GM18951 (cell line): ENCODE measurements at regions not wholly inside any gene's neighbourhood (a gene's known extent, or its start where the extent isn't known, plus 50 kb on each side); places are given as distances from the start of the nearest gene placed in this dataset.
"Not testable (repeated sequence)": the region's sequence is repeated elsewhere in the genome, so short reads cannot be mapped to it uniquely, and the experiment has no call there.

Source experiments
- POLR2A ChIP-seq: IDR thresholded peaks from 4 replicates; pipeline ENCODE4 v1.6.1; 2011; ENCODE audit warnings: mild to moderate bottlenecking; ENCODE audit not compliant: insufficient read length, insufficient read depth; ENCODE audit errors: extremely low read depth
- in situ Hi-C: fragments of 300-500 bp; cut with MboI; formaldehyde crosslinking; loops from one replicate; pipeline ENCODE4 v1.12.0; 2022; ENCODE audit warnings: low sequenced_read_pairs, mixed read lengths, inconsistent platforms; ENCODE audit not compliant: unreplicated experiment

GRCh38 chr12:60494244-60494643 lies 898.4 kb downstream of the SLC16A7 start:
- in situ Hi-C loops, result no loop called here
- no peak for TF ChIP-seq POLR2A

DNA sequence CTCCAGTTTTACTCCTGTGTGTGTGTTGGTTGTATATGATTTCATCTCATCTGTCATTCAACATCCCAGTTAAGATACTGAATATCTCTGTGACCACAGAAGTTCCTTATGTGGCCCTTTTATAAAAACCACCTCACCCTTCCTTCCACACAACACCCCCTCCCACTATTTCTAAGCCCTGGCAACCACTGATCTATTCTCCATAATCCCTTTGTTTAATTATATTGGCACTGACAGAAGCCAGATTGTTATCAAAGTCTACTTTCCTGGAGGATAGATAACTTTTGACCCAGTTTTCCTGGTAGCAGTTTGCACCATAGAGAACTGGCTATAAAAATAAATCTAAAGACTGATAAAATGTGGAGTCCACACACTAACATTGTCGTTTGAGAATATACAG lies 902.8 kb downstream of the SLC16A7 start:
- in situ Hi-C loops, result no loop called here
- no peak for TF ChIP-seq POLR2A

DNA sequence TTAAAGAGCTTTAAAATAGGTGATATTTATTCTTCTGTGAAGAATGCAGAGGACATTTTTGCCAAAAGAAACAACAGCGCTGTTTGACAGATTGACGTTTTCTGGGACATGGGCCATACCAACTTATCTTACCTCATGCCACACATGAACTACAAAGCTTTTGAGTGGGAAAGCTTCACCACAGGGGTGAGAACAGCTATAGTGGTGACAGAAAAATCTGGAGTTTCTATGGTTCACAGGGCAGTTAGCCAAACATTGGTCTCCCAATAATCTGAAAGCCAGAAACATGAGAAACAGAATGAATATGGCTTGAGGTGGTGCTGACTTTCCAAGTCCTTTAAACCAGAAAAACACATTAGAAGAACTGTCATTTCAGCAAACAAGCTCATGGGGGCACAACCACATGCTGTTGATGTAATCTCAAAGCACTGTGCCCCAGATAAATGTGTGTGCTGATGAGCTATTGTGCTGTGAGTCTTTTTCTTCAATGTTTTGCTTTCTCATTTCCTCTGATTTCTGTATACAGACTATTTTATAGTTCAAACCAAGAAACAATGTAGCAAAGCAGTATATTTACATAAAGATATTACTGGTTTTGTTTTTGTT lies 905.4 kb downstream of the SLC16A7 start:
- TF ChIP-seq POLR2A, result no peak
- in situ Hi-C loops, result no loop called here

DNA sequence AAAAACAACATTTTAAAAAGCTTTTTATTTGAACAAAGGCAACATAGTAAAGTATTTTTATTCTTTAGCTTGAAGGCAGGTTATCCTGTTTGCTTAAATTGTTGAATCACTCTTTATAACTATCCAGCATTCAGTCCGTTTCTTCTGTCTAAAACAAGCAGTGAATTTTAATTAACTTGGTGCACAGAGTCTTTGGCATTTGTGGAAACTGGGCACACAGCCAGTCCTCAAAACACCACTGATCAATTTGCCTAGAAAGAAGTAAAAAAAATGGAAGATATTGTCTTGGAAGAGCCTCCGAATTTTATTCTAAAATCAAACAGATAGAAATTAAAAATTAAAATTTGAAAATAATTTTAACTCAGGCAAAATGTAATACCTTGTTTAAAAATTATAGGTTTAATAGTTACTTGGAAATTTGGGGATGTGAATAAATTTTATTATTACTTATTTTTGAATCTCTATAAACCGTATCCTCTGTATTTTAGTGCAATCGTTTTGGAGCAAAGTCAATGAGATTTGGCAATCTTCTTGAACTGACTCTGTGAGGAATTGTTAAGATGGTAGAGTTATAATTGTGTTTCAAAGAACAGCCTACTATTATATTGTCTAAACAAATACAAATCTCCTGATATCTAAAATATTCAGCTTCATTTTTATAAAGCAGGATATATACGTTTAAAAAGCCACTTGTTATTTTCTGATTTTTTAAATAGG lies 927.0 kb downstream of the SLC16A7 start:
- TF ChIP-seq POLR2A, result no peak
- in situ Hi-C loops, result no loop called here

DNA sequence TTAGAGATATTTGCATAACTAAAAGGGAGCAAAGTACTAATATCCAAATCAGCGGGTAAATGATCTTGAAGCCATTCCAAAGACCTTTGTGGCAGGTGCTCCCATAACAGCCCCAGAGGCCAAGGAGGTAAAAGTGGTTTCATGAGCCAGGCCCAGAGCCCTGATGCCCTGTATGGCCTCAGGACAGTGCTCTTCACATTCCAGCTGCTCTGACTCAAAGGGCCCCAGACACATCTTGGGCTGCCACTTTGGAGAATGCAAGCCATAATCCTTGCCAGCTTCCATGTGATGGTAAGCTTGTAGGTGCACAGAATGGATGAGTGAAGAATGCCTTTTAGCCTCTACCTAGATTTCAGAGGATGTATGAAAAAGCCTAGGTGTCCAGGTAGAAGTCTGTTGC lies 933.4 kb downstream of the SLC16A7 start:
- TF ChIP-seq POLR2A, result no peak
- in situ Hi-C loops, result no loop called here

- in situ Hi-C loops, result no loop called here
- no peak for TF ChIP-seq POLR2A
These were observed 933.9 kb downstream of the SLC16A7 start for GRCh38 chr12:60529723-60530122.

GRCh38 chr12:60535363-60535762 lies 939.5 kb downstream of the SLC16A7 start:
- in situ Hi-C loops, result no loop called here
- TF ChIP-seq POLR2A, result no peak

DNA sequence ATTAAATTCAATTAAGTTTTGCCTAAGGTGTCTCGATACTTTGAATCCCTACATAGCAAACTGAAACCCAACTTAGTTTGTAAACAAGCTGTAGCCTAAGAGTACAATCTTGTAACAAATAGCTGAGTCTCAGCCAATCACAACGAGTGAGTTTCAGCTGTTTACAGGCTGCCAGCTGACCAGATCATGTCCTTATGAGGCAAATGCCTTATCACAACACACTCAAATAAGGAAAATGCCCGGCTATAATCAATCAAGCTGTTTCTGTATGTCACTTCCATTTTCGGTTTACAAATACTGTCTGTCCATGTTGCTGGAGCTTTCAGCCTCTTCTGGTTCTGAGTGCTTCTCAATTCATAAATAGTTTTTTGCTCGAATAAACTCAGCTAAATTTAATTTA lies 943.8 kb downstream of the SLC16A7 start:
- no peak for TF ChIP-seq POLR2A

DNA sequence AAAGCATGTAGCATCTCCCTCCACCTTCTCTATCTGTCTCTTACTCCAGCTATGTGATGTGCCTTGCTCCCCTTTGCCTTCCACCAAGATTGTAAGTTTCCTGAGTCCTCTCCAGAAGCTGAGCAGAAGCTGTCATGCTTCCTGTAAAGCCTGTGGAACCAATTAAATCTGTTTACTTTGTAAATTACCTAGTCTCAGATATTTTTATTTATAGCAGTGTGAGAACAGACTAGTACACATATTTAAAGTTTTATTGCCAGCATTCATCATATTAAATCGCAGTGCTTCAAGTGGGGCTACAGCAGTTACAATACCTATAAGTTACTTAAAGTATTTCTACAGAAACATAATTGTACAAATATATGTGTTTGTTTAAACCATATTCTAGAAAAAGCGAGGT lies 973.1 kb downstream of the SLC16A7 start:
- TF ChIP-seq POLR2A, result no peak
- in situ Hi-C loops, result no loop called here

More for the DNA sequence above, 943.8 kb downstream of the SLC16A7 start:
- in situ Hi-C loops, result no loop called here

DNA sequence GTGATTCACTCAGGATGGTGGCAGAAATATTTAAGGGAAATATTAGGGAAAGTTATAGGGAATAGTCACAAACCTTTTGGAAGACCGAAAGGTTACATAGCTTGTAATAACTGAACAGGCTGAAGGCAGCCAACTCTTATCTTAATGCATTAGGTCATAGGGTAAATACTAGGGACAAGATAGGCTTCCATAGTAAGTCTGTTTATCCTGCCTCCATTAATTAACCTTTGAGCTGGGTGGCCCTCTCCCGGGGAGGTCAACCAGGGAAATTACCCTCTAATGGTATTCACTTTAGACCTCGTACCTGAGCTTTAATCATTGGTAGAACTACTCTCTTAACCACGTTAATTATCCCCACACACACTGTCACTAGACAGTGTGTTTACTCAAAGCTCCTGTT lies 981.8 kb downstream of the SLC16A7 start:
- TF ChIP-seq POLR2A, result no peak
- in situ Hi-C loops, result no loop called here

GRCh38 chr12:60587664-60588063 lies 991.8 kb downstream of the SLC16A7 start:
- in situ Hi-C loops, result not testable (repeated sequence)

- in situ Hi-C loops, result no loop called here
- TF ChIP-seq POLR2A, result no peak
These were observed 998.3 kb downstream of the SLC16A7 start for GRCh38 chr12:60594035-60594711.

GRCh38 chr12:60602601-60603000 lies 1006.8 kb downstream of the SLC16A7 start:
- in situ Hi-C loops, result no loop called here
- TF ChIP-seq POLR2A, result no peak

DNA sequence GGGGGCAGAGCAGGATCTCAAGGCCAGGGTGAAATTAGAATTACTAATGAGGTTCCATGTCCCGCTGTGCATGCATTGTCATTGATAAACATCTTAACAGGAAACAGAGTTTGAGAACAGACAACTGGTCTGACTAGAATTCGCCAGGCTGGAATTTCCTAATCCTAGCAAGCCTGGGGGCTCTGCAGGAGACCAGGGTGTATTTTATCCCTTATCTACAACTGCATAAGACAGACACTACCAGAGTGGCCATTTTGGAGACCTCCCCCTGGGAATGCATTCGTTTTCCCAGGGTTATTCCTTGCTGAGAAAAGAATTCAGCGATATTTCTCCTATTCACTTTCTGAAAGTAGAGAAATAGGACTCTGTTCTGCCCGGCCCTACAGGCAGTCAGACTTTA lies 1007.6 kb downstream of the SLC16A7 start:
- in situ Hi-C loops, result not testable (repeated sequence)
